ENCODE measurements at regions not wholly inside any gene's neighbourhood (a gene's known extent, or its start where the extent isn't known, plus 50 kb on each side); places are given as distances from the start of the nearest gene placed in this dataset.

GRCh38 chr4:156137679-156138473 lies 184.2 kb upstream of the CTSO start:
- no peak overlapping the region for H3K4me3 ChIP-seq (ENCODE audit: low read depth, low read length)
- TF ChIP-seq CTCF (IDR thresholded peaks at IDR 0.05; ENCODE audit: insufficient read depth, low read length, missing control alignments) = no peak
- no peak for DNase-seq (ENCODE audit: low read depth, low spot score)
- ChIA-PET POLR2A (no interaction called here), CTCF (interaction anchor here (1.4 kb wide), 1 partner anchor 16 kb away, joined by 3 read pairs; no protein-coding TSS in a partner anchor)

- ChIA-PET POLR2A (no interaction called here), CTCF (interaction anchor here (1.4 to 1.6 kb wide), 2 partner anchors 15 to 18 kb away, joined by 3 to 4 read pairs; no protein-coding TSS in a partner anchor)
- no peak for TF ChIP-seq CTCF (IDR thresholded peaks at IDR 0.05; ENCODE audit: insufficient read depth, low read length, missing control alignments)
- no peak overlapping the region for H3K4me3 ChIP-seq (ENCODE audit: low read depth, low read length)
- DNase-seq (ENCODE audit: low read depth, low spot score) = no peak
These were observed 178.5 kb upstream of the CTSO start for GRCh38 chr4:156132196-156132595.

- POLR2A ChIA-PET = no interaction called here
- no peak overlapping the region for H3K4me3 ChIP-seq (ENCODE audit: low read depth, low read length)
- CTCF ChIA-PET = interaction anchor here (0.6 kb wide), 1 partner anchor 10 kb away, joined by 3 read pairs; no protein-coding TSS in a partner anchor
- no peak for TF ChIP-seq CTCF (IDR thresholded peaks at IDR 0.05; ENCODE audit: insufficient read depth, low read length, missing control alignments)
- no peak for DNase-seq (ENCODE audit: low read depth, low spot score)
These were observed 174.9 kb upstream of the CTSO start for GRCh38 chr4:156128616-156129015.

GRCh38 chr4:156118507-156119220 lies 165.0 kb upstream of the CTSO start:
- POLR2A ChIA-PET = interaction anchor here (0.6 kb wide), 1 partner anchor 976 kb away, joined by 3 read pairs; no protein-coding TSS in a partner anchor
- H3K4me3 ChIP-seq (ENCODE audit: low read depth, low read length) = no peak overlapping the region
- DNase-seq (ENCODE audit: low read depth, low spot score) = no peak
- CTCF ChIA-PET = interaction anchor here (1.0 kb wide), 1 partner anchor 50 kb away, joined by 3 read pairs; no protein-coding TSS in a partner anchor
- no peak for TF ChIP-seq CTCF (IDR thresholded peaks at IDR 0.05; ENCODE audit: insufficient read depth, low read length, missing control alignments)

- no peak overlapping the region for H3K4me3 ChIP-seq (ENCODE audit: low read depth, low read length)
- POLR2A ChIA-PET = interaction anchor here (0.6 kb wide), 1 partner anchor 977 kb away, joined by 3 read pairs; no protein-coding TSS in a partner anchor
- CTCF ChIA-PET = interaction anchor here (1.0 to 1.7 kb wide), 2 partner anchors 51 to 164 kb away, joined by 3 read pairs; partner anchors contain the start of gene CTSO
- no peak for TF ChIP-seq CTCF (IDR thresholded peaks at IDR 0.05; ENCODE audit: insufficient read depth, low read length, missing control alignments)
- DNase-seq (ENCODE audit: low read depth, low spot score) = no peak
These were observed 164.1 kb upstream of the CTSO start for GRCh38 chr4:156117743-156118142.

- no peak overlapping the region for H3K4me3 ChIP-seq (ENCODE audit: low read depth, low read length)
- DNase-seq (ENCODE audit: low read depth, low spot score) = no peak
- no peak for TF ChIP-seq CTCF (IDR thresholded peaks at IDR 0.05; ENCODE audit: insufficient read depth, low read length, missing control alignments)
- ChIA-PET POLR2A (no interaction called here), CTCF (interaction anchor here (0.9 to 1.7 kb wide), 2 partner anchors 15 to 163 kb away, joined by 3 read pairs; partner anchors contain the start of gene CTSO)
These were observed 163.3 kb upstream of the CTSO start for GRCh38 chr4:156116991-156117390.

All from AG04449 (cell line).